GM23338 (cell line): ENCODE measurements at regions not wholly inside any gene's neighbourhood (a gene's known extent, or its start where the extent isn't known, plus 50 kb on each side); places are given as distances from the start of the nearest gene placed in this dataset.
"Not testable (repeated sequence)": the region's sequence is repeated elsewhere in the genome, so short reads cannot be mapped to it uniquely, and the experiment has no call there.

Experiments
- CREB1 ChIP-seq: fragments of 250-450 bp; sonication (Bioruptor Pico); IDR thresholded peaks from 2 replicates; pipeline ENCODE4 v1.5.0; 2020; ENCODE audit warnings: low read depth, mild to moderate bottlenecking, moderate library complexity
- CTCF ChIP-seq, 2 experiments: fragments of 200-600 bp in 1 of 2; sonication (generic) in 1 of 2; conservative IDR thresholded peaks; 2 replicates each; pipeline versions ENCODE4 v1.5.1 to v1.6.1; 2016 to 2017; ENCODE audit warnings: antibody characterized with exemption in 2 of 2, low read depth in 2 of 2, mild to moderate bottlenecking in 2 of 2, moderate library complexity in 1 of 2
- EZH2 ChIP-seq: fragments of 200-600 bp; sonication (generic); IDR thresholded peaks from one replicate; pipeline ENCODE4 v1.8.0; 2017; ENCODE audit warnings: antibody characterized with exemption, mild to moderate bottlenecking, low read depth; ENCODE audit not compliant: unreplicated experiment
- EZH2phosphoT487 ChIP-seq: fragments of 200-600 bp; sonication (generic); IDR thresholded peaks from one replicate; pipeline ENCODE4 v1.8.1; 2018; ENCODE audit warnings: antibody characterized with exemption; ENCODE audit not compliant: unreplicated experiment
- NANOG ChIP-seq: IDR thresholded peaks from 2 replicates; pipeline ENCODE4 v1.6.1; 2016; ENCODE audit warnings: antibody characterized with exemption, borderline replicate concordance
- POLR2AphosphoS5 ChIP-seq: IDR thresholded peaks from 2 replicates; pipeline ENCODE4 v1.6.1; 2016; ENCODE audit warnings: antibody characterized with exemption, low read depth
- REST ChIP-seq: IDR thresholded peaks from one replicate; pipeline ENCODE4 v1.6.1; 2018; ENCODE audit warnings: antibody characterized with exemption; ENCODE audit not compliant: unreplicated experiment

GRCh38 chr2:131958019-131958609 lies 203.6 kb downstream of the ANKRD30BL start:
- not testable (repeated sequence) for TF ChIP-seq CREB1 (CRISPR knock-in tag); CTCF (conservative IDR thresholded peaks at IDR 0.05; ENCODE audit: low read depth in 2 of 2); NANOG; EZH2; REST; EZH2phosphoT487; POLR2AphosphoS5
